SK-N-SH (cell line): ENCODE measurements at regions not wholly inside any gene's neighbourhood (a gene's known extent, or its start where the extent isn't known, plus 50 kb on each side); places are given as distances from the start of the nearest gene placed in this dataset.

Source experiments
- CTCF ChIA-PET: fragments of 300-600, 350-600 bp; formaldehyde crosslinking; extraction: SDS; loops from one replicate; lab custom pipeline; 2021; lab: Yijun Ruan, JAX
- POLR2A ChIA-PET: fragments of 350-600 bp; sonication (Branson Sonifier 250); formaldehyde crosslinking; extraction: SDS; loops from one replicate; lab custom pipeline; 2020; ENCODE audit warnings: antibody characterized with exemption, inconsistent platforms; lab: Yijun Ruan, JAX
- DNase-seq: peaks from one replicate; pipeline ENCODE4 v3.0.0; 2012
- H2AFZ ChIP-seq: fragments of 200-600 bp; sonication (generic); 2 replicates; pipeline ENCODE4 v1.8.1; 2016; ENCODE audit warnings: antibody characterized with exemption, mild to moderate bottlenecking, low read depth
- H3F3A ChIP-seq: fragments of 200-600 bp; sonication (generic); replicated peaks from 2 replicates; pipeline ENCODE3; 2016; ENCODE audit warnings: antibody characterized with exemption, mild to moderate bottlenecking; ENCODE audit not compliant: insufficient read depth
- H3K27ac ChIP-seq, 2 experiments: fragments of 200-500 bp in 1 of 2; fragments of 200-600 bp in 1 of 2; sonication (Bioruptor generic) in 1 of 2; sonication (generic), shearing (Covaris generic) in 1 of 2; 2 replicates each; pipeline versions ENCODE4 v1.5.1 to v1.6.1; 2014 to 2016; ENCODE audit warnings: low read depth in 2 of 2, inconsistent platforms in 1 of 2, low read length in 1 of 2, mild to moderate bottlenecking in 1 of 2, mixed read lengths in 1 of 2
- H3K27me3 ChIP-seq: fragments of 200-600 bp; sonication (generic), shearing (Covaris generic); 2 replicates; pipeline ENCODE4 v1.6.1; 2016; ENCODE audit warnings: mixed run types; ENCODE audit not compliant: insufficient read depth
- H3K36me3 ChIP-seq, 2 experiments: fragments of 200-500 bp in 1 of 2; fragments of 200-600 bp in 1 of 2; sonication (Bioruptor generic) in 1 of 2; sonication (generic) in 1 of 2; replicated peaks in 1 of 2; 2 replicates each; pipeline versions ENCODE3 to v1.5.1; 2014 to 2016; ENCODE audit warnings: low read length in 1 of 2, mild to moderate bottlenecking in 1 of 2; ENCODE audit not compliant: insufficient read depth in 2 of 2, control insufficient read depth in 1 of 2
- H3K4me1 ChIP-seq, 2 experiments: fragments of 200-500 bp in 1 of 2; fragments of 200-600 bp in 1 of 2; sonication (Bioruptor generic) in 1 of 2; sonication (generic), shearing (Covaris generic) in 1 of 2; 2 replicates each; pipeline versions ENCODE4 v1.5.1 to v1.6.1; 2014 to 2016; ENCODE audit warnings: low read depth in 1 of 2, low read length in 1 of 2, mixed run types in 1 of 2; ENCODE audit not compliant: insufficient read depth in 2 of 2, control insufficient read depth in 1 of 2
- H3K4me2 ChIP-seq: fragments of 200-600 bp; sonication (generic), shearing (Covaris generic); 2 replicates; pipeline ENCODE4 v1.6.1; 2017; ENCODE audit warnings: mixed run types
- H3K4me3 ChIP-seq, 2 experiments: fragments of 200-500 bp in 1 of 2; fragments of 200-600 bp in 1 of 2; sonication (Bioruptor generic) in 1 of 2; sonication (generic), shearing (Covaris generic) in 1 of 2; 2 replicates each; pipeline versions ENCODE4 v1.5.1 to v1.8.1; 2014 to 2016; ENCODE audit warnings: low read depth in 2 of 2, inconsistent platforms in 1 of 2, low read length in 1 of 2, mild to moderate bottlenecking in 1 of 2, mixed read lengths in 1 of 2, moderate library complexity in 1 of 2
- H3K79me2 ChIP-seq: fragments of 200-600 bp; sonication (generic); 2 replicates; pipeline ENCODE4 v1.8.1; 2017; ENCODE audit warnings: mild to moderate bottlenecking; ENCODE audit not compliant: insufficient read depth
- H3K9ac ChIP-seq: fragments of 200-600 bp; sonication (generic); 2 replicates; pipeline ENCODE4 v1.6.1; 2017; ENCODE audit warnings: mixed run types
- H3K9me2 ChIP-seq: fragments of 200-600 bp; sonication (generic); 2 replicates; pipeline ENCODE4 v1.6.1; 2017; ENCODE audit warnings: mixed run types
- H3K9me3 ChIP-seq: fragments of 200-600 bp; sonication (generic); 2 replicates; pipeline ENCODE4 v1.6.1; 2017; ENCODE audit warnings: mixed run types, mild to moderate bottlenecking, moderate library complexity
- H4K20me1 ChIP-seq: fragments of 200-600 bp; sonication (generic); 2 replicates; pipeline ENCODE4 v1.6.1; 2017; ENCODE audit warnings: mild to moderate bottlenecking, mixed run types; ENCODE audit not compliant: insufficient read depth
- EP300 ChIP-seq, 2 experiments: IDR thresholded peaks; 2 replicates each; pipeline versions ENCODE4 v1.4.0 to v1.6.1; 2012; ENCODE audit warnings: borderline replicate concordance in 1 of 2, low read depth in 1 of 2, low read length in 1 of 2
- FOXJ3 ChIP-seq: sonication (generic); formaldehyde crosslinking; IDR thresholded peaks from 2 replicates; pipeline ENCODE4 v1.5.1; 2020; ENCODE audit warnings: mild to moderate bottlenecking, missing genetic modification reagents
- FOXM1 ChIP-seq: IDR thresholded peaks from 2 replicates; pipeline ENCODE4 v1.4.0; 2012; ENCODE audit warnings: low read depth, mild to moderate bottlenecking
- GABPA ChIP-seq: IDR thresholded peaks from 2 replicates; pipeline ENCODE4 v1.4.0; 2012; ENCODE audit warnings: low read depth, mild to moderate bottlenecking
- GATA2 ChIP-seq: sonication (generic); formaldehyde crosslinking; IDR thresholded peaks from 2 replicates; pipeline ENCODE4 v1.5.0; 2020; ENCODE audit warnings: mild to moderate bottlenecking, missing genetic modification reagents
- MXI1 ChIP-seq: IDR thresholded peaks from 2 replicates; pipeline ENCODE4 v1.6.1; 2012; ENCODE audit warnings: mild to moderate bottlenecking, low read depth, low read length, improper control_type of control experiment
- NFIC ChIP-seq: IDR thresholded peaks from 2 replicates; pipeline ENCODE4 v1.4.0; 2012; ENCODE audit warnings: borderline replicate concordance
- RAD21 ChIP-seq: IDR thresholded peaks from 2 replicates; pipeline ENCODE4 v1.6.1; 2012; ENCODE audit warnings: mild to moderate bottlenecking, low read length
- RCOR1 ChIP-seq: fragments of 150-350 bp; IDR thresholded peaks from 2 replicates; pipeline ENCODE4 v1.6.1; 2017; ENCODE audit warnings: antibody characterized with exemption, low read length
- RFX5 ChIP-seq: IDR thresholded peaks from 2 replicates; pipeline ENCODE4 v1.6.1; 2012; ENCODE audit warnings: mild to moderate bottlenecking, improper control_type of control experiment, low read length
- TAF1 ChIP-seq: IDR thresholded peaks from 2 replicates; pipeline ENCODE4 v1.6.1; 2012; ENCODE audit warnings: low read depth, mild to moderate bottlenecking, low read length, moderate library complexity, borderline replicate concordance
- WGBS: methylation state at CpG from one replicate; pipeline ENCODE4 v1.1.6; 2017; ENCODE audit warnings: low lambda C conversion rate; 5-methylcytosine and 5-hydroxymethylcytosine counted together
- TF ChIP-seq, protein P1 (sequence below): IDR thresholded peaks from 2 replicates; pipeline ENCODE4 v1.4.0; 2012; ENCODE audit warnings: low read depth, borderline replicate concordance

- Histone ChIP-seq H2AFZ (no peak overlapping the region), H3K27me3 (no peaks in the 10 kb centered on the region), H3K36me3 (no peaks in the 10 kb centered on the region), H3K9me3 (no peaks in the 10 kb centered on the region), H3F3A (no peaks in the 10 kb centered on the region), H3K9ac (no peak overlapping the region), H3K4me1 (peaks cover 0 to 51% of the 10 kb centered on the region in 2 experiments; a peak in 2 of 4 replicates), H3K4me3 (no peak overlapping the region), H3K9me2 (no peaks in the 10 kb centered on the region), H3K79me2 (no peaks in the 10 kb centered on the region), H4K20me1 (no peaks in the 10 kb centered on the region), H3K4me2 (no peak overlapping the region), H3K27ac (peak overlapping the region in 1 of 2 experiments; percentile 60; a peak in 2 of 4 replicates)
- ChIA-PET POLR2A (no interaction called here), CTCF (interaction anchor here (0.6 to 2.6 kb wide), 4 partner anchors 33 to 196 kb away, joined by 3 to 9 read pairs (median 3); partner anchors contain the start of gene OLFM1)
- DNase-seq, result peak; percentile 70
- TF ChIP-seq GATA2 (CRISPR knock-in tag) (peak; percentile 36; the same call in 1 of the 2 replicates), FOXM1 (no peak), RCOR1 (0 out of 2 replicates have a peak, but pooled peaks have one; percentile 24), MXI1 (0 out of 2 replicates have a peak, but pooled peaks have one; percentile 29)
- 50% methylated on average over 22 of the region's 22 CpGs for WGBS
Observed at GRCh38 chr9:135216791-135217441, 129.4 kb downstream of the OLFM1 start.

- Histone ChIP-seq H3K79me2 (no peaks in the 10 kb centered on the region), H3K36me3 (no peaks in the 10 kb centered on the region), H3F3A (no peaks in the 10 kb centered on the region), H3K27ac (peak overlapping the region in 1 of 2 experiments; percentile 14; a peak in 1 of 4 replicates), H3K27me3 (no peaks in the 10 kb centered on the region), H3K4me2 (no peak overlapping the region), H3K9ac (no peak overlapping the region), H4K20me1 (no peaks in the 10 kb centered on the region), H3K4me1 (peaks cover 0 to 57% of the 10 kb centered on the region in 2 experiments; a peak in 2 of 4 replicates), H3K9me2 (no peaks in the 10 kb centered on the region), H2AFZ (no peak overlapping the region), H3K9me3 (no peaks in the 10 kb centered on the region), H3K4me3 (no peak overlapping the region)
- ChIA-PET POLR2A (no interaction called here), CTCF (interaction anchor here (0.7 to 8.1 kb wide), 8 partner anchors 21 to 195 kb away, joined by 3 to 48 read pairs (median 3); partner anchors contain the start of gene OLFM1)
- WGBS, result 56% methylated on average over 3 of the region's 5 CpGs
- TF ChIP-seq RFX5, result no peak
- no peak for TF ChIP-seq TAF1
- no peak for DNase-seq
Observed at GRCh38 chr9:135217836-135218235, 130.4 kb downstream of the OLFM1 start.

DNA sequence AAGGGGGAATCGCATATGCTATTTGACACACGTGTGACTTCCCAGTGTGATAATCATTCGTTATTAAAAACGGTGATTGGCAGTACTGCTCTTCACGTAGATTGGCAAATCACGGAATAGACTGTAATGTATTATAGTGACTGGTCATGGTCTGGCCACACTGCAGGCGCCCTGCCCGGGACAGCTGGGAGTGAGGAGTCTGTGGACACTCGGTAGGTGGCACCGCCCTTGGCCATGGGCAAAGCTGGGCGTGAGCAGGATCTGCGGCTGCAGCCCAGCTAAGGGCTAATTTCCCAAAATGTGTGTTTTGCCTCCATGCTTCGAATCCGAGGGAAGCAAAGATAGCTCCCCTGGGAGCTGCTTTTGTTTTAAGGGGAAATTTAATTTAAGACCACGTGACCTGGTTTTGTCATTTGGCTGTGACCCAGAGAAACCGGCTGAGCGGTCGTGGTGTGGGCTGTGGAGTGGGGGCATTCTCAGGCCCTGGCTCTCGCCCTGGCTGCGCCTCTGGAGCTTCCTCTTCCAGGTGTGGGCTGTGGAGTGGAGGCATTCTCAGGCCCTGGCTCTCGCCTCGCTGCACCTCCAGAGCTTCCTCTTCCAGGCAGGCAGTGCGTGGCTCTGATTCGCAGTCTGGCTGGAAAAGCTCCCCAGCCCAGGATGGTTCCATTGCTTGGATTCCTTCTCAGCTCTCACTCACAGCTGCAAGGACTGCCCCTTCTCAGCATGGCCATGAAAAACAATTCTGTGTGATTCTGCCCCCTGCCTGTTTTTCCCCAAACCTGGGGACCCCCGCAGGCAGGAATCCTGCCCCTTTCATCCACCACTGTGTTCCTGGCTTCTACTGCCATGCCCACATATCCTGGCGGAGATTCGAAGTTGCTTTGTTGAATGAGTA, 131.1 kb downstream of the OLFM1 start:
- H3K79me2 ChIP-seq, result no peaks in the 10 kb centered on the region
- H3K9me2 ChIP-seq, result no peaks in the 10 kb centered on the region
- H3K4me2 ChIP-seq, result no peak overlapping the region
- no peaks in the 10 kb centered on the region for H3F3A ChIP-seq
- no peak overlapping the region for H3K4me3 ChIP-seq
- peak; percentile 73 for DNase-seq
- H3K9me3 ChIP-seq, result no peaks in the 10 kb centered on the region
- H3K9ac ChIP-seq, result no peak overlapping the region
- peak overlapping the region in 1 of 2 experiments; percentile 28; a peak in 1 of 4 replicates for H3K27ac ChIP-seq
- ChIA-PET CTCF (interaction anchor here (0.7 to 8.1 kb wide), 6 partner anchors 34 to 131 kb away, joined by 3 to 48 read pairs (median 3); partner anchors contain the start of gene OLFM1), POLR2A (no interaction called here)
- WGBS, result 40% methylated on average over 23 of the region's 27 CpGs
- H3K4me1 ChIP-seq, result peaks cover 0 to 57% of the 10 kb centered on the region in 2 experiments; a peak in 2 of 4 replicates
- H2AFZ ChIP-seq, result no peak overlapping the region
- H3K27me3 ChIP-seq, result no peaks in the 10 kb centered on the region
- no peaks in the 10 kb centered on the region for H4K20me1 ChIP-seq
- no peaks in the 10 kb centered on the region for H3K36me3 ChIP-seq
- TF ChIP-seq EP300 (IDR thresholded peaks at IDR 0.05; ENCODE audit: borderline replicate concordance in 1 of 2, low read depth in 1 of 2, low read length in 1 of 2) (no peak), RCOR1 (0 out of 2 replicates have a peak, but pooled peaks have one; percentile 5), FOXJ3 (CRISPR knock-in tag) (no peak), FOXM1 (no peak), RAD21 (no peak), GABPA (no peak), MXI1 (no peak), NFIC (no peak)
- TF ChIP-seq, protein P1, sequence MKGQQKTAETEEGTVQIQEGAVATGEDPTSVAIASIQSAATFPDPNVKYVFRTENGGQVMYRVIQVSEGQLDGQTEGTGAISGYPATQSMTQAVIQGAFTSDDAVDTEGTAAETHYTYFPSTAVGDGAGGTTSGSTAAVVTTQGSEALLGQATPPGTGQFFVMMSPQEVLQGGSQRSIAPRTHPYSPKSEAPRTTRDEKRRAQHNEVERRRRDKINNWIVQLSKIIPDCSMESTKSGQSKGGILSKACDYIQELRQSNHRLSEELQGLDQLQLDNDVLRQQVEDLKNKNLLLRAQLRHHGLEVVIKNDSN, result 0 out of 2 replicates have a peak, but pooled peaks have one; percentile 23
